GM18907 (cell line): ENCODE measurements at regions not wholly inside any gene's neighbourhood (a gene's known extent, or its start where the extent isn't known, plus 50 kb on each side); places are given as distances from the start of the nearest gene placed in this dataset.
"Not testable (repeated sequence)": the region's sequence is repeated elsewhere in the genome, so short reads cannot be mapped to it uniquely, and the experiment has no call there.

Experiments used
- ATAC-seq: cut with Tn5 transposase; IDR thresholded peaks from one replicate; pipeline ENCODE4 v1.9.1; 2021; ENCODE audit warnings: mild to moderate bottlenecking, moderate library complexity; ENCODE audit not compliant: unreplicated experiment

GRCh38 chr16:85270374-85270773, 158.1 kb upstream of the CIBAR2 start:
- no peak for ATAC-seq

GRCh38 chr16:85271198-85271597, 158.9 kb upstream of the CIBAR2 start:
- no peak for ATAC-seq

DNA sequence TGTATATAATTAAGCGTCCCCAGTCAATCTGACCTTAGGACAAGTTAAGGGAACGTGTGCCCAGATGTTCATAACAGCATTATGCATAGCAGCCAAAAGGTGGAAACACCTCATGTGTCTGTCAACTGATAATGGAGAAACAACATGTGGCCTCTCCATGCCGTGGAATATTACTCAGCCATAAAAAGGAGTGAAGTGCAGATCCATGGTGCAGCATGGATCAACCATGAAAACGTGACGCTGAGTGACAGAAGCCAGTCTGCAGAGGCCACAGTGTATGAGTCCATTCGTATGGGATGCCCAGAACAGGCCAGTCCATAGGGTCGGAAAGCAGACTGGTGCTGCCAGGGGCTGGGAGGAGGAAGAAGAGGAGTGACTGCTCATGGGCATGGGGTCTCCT, 161.0 kb upstream of the CIBAR2 start:
- ATAC-seq = no peak

GRCh38 chr16:85274501-85274900, 162.2 kb upstream of the CIBAR2 start:
- no peak for ATAC-seq

- ATAC-seq = no peak
Observed at GRCh38 chr16:85274924-85275323, 162.7 kb upstream of the CIBAR2 start.

GRCh38 chr16:85275533-85276249, 163.4 kb upstream of the CIBAR2 start:
- no peak for ATAC-seq

- ATAC-seq = no peak
Observed at GRCh38 chr16:85276258-85276657, 164.0 kb upstream of the CIBAR2 start.

- ATAC-seq = no peak
Observed at GRCh38 chr16:85276721-85277120, 164.4 kb upstream of the CIBAR2 start.

DNA sequence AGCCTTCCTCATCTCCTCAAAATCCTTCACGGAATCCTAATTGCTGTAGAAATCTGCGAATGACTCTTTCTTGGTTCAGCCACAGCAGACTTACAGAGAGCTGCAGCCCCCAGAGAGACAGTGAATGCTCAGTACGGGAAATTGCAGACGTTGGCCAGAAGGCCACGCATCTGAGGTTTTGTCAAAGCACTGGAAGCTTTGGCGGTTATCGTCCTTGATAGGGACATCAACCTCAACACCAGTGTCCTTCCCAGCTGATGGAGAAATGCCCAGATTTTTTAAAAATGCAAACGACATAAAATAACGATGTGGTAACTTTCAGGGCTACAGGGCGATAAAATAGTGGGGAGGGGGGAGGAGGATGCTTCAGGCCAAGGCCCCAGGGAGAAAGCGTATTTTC, 166.6 kb upstream of the CIBAR2 start:
- no peak for ATAC-seq

GRCh38 chr16:85279402-85279801, 167.1 kb upstream of the CIBAR2 start:
- no peak for ATAC-seq

- no peak for ATAC-seq
Observed at GRCh38 chr16:85279825-85280545, 167.7 kb upstream of the CIBAR2 start.

DNA sequence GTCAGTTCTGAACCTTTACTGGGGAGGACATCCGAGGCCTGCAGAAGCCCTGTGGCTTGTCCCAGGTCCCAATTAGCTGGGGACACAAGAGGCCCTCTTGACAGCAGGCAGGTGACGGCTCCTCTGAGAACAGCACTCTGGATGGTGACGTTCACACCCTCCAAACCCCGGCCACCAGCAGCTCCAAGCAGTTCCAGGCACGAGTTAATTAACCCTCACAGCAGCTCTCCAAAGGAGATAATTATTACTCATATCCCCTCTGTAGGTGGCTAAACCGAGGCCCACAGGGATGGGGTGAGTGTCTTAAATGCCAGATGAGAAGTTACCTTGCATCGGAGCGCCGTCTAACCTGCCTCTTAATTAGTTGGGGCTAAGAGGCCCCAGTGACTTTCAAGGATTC, 168.9 kb upstream of the CIBAR2 start:
- ATAC-seq = no peak

DNA sequence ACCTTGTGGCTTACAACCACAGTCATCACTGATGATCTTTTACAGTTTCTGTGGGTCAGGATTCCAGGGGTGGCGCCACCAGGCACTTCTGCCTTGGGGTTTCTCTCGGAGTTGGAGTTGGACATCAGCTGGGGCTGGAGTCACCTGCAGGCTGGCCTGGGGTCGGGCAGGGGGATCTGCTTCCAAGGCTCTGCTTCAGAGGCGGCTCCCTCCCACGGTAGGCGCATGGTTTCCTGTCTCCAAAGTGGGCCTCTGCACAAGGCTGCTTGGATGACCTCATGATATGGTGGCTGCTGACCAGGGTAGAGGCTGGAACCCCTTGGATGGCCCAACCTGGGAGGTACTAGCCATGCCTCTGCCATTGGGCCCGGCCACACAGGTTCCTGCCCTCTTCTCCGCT, 170.6 kb upstream of the CIBAR2 start:
- no peak for ATAC-seq

DNA sequence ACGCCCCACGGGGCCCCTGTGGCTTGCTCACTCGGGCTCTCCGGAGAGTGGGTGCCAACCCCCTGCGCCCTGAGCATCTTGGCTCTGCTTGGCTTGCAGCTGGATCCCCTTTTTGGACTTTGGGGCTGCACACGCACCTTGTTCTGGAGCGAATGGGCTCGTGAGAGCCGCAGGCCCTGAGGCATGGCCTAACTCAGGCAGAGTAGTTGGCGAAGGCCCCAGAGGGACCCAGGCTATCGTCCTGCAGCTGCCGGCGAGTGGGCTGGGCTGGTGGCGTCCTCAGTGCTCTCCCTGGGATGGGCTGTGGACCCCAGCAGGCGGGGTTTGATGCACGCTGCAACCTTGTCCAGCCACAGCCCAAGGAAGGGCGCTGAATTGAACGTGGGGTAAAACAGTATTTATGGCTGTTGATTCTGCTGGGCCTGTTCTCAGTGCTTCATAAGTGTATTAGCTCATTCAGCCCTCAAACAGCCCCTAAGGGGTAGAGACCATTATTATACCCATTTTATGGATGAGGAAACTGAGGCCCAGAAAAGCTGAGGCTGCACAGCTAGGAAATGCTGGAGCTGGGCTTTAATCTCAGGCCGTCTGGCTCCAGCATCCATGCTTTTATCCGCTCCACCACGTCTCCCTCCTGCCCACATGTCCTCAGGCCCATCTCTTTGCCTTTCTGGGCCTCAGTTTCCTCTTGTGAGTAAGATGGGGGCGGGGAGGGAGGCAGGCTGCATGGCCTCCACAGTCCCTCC, 171.2 kb upstream of the CIBAR2 start:
- no peak for ATAC-seq

GRCh38 chr16:85284141-85284817, 172.0 kb upstream of the CIBAR2 start:
- no peak for ATAC-seq

DNA sequence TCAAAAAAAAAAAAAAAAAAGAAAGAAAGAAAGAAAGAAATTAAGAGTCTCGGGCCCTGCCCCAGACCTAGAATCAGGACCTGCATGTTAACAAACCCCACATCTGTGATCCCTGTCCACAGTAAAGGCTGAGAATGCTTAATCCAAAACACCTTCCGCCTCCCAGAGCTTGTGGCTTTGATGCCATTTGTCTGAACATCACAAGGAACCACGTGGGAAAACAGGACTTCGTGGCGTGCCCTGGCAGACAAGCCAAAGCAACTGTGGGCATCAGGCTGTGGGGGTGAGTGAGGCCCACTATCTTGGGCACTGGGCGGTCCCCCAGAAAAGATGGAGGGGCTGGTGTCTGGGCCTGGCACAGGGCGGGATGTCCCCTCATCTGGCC, 173.4 kb upstream of the CIBAR2 start:
- ATAC-seq = no peak

- ATAC-seq = no peak
Observed at GRCh38 chr16:85286066-85286831, 174.0 kb upstream of the CIBAR2 start.

DNA sequence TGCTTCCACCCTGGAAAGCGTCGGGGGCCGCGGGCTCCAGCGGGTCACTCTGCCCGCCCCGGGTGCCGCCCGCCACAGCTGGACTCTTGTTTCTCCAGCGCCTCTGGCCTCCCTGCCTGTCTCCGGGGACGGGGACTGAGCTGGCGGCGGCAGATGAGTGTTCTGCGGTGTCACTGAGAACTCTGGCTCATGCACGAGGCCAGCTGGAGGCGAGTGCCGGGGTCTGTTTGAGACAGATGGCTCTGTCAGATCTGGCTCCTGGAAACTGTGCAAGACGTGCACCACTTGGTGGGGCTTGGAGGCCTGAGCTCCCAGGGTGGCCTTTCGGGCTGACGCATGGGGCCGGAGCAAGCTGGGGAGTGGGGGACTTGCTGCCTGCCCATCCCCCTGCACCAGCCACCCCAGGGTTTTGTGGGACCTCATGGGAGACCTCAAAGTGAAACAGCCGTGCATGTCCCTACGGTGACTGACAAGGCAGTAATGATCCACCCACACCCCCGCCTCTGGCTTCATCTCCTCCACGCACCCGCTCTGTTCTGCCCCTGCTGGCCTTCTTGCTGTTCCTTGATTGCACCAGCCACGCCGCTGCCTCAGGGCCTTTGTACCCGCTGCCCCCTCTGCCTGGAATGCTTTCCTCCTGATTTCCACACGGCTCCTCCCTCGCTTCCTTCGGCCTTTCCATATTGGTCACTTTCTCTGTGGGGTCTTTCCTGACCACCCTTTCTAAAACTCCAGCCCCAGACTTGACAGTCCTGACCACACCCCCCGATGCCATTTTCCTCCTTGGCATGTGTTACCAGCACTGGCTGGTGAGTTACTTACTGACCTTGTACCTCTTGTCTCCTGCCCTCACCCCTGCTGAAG, 174.9 kb upstream of the CIBAR2 start:
- no peak for ATAC-seq

GRCh38 chr16:85287815-85288109, 175.5 kb upstream of the CIBAR2 start:
- ATAC-seq = not testable (repeated sequence)

GRCh38 chr16:85288341-85288868, 176.1 kb upstream of the CIBAR2 start:
- ATAC-seq = no peak
